Ishikawa (cell line): ENCODE measurements at regions not wholly inside any gene's neighbourhood (a gene's known extent, or its start where the extent isn't known, plus 50 kb on each side); places are given as distances from the start of the nearest gene placed in this dataset.

ENCODE experiments used
- CEBPB ChIP-seq: IDR thresholded peaks from 2 replicates; pipeline ENCODE4 v1.6.1; 2012
- EP300 ChIP-seq: IDR thresholded peaks from 2 replicates; pipeline ENCODE4 v1.6.1; 2012; ENCODE audit warnings: borderline replicate concordance
- FOXM1 ChIP-seq: IDR thresholded peaks from 2 replicates; pipeline ENCODE4 v1.6.1; 2012; ENCODE audit warnings: low read depth, borderline replicate concordance
- MAX ChIP-seq: IDR thresholded peaks from 2 replicates; pipeline ENCODE4 v1.6.1; 2012
- RAD21 ChIP-seq: IDR thresholded peaks from 2 replicates; pipeline ENCODE4 v1.6.1; 2012; ENCODE audit warnings: low read depth
- REST ChIP-seq: IDR thresholded peaks from 2 replicates; pipeline ENCODE4 v1.6.1; 2012; ENCODE audit warnings: low read depth, mild to moderate bottlenecking
- TAF1 ChIP-seq: IDR thresholded peaks from 2 replicates; pipeline ENCODE4 v1.6.1; 2012; ENCODE audit warnings: low read depth, mild to moderate bottlenecking
- TCF12 ChIP-seq: IDR thresholded peaks from 2 replicates; pipeline ENCODE4 v1.6.1; 2012; ENCODE audit warnings: low read depth
- TEAD4 ChIP-seq: IDR thresholded peaks from 2 replicates; pipeline ENCODE4 v1.6.1; 2012
- YY1 ChIP-seq: IDR thresholded peaks from 2 replicates; pipeline ENCODE4 v1.6.1; 2012; ENCODE audit warnings: low read depth
- ZBTB7A ChIP-seq: IDR thresholded peaks from 2 replicates; pipeline ENCODE4 v1.6.1; 2012; ENCODE audit warnings: low read depth

- TF ChIP-seq RAD21 (no peak), YY1 (no peak), EP300 (no peak), TCF12 (no peak), MAX (no peak), TAF1 (no peak), TEAD4 (no peak), REST (no peak), CEBPB (no peak), ZBTB7A (no peak), FOXM1 (no peak)
Measured at GRCh38 chr5:51846015-51846414, 462.8 kb downstream of the ISL1 start.
